GM23338 (cell line): ENCODE measurements at regions not wholly inside any gene's neighbourhood (a gene's known extent, or its start where the extent isn't known, plus 50 kb on each side); places are given as distances from the start of the nearest gene placed in this dataset.

Source experiments
- ATAC-seq: fragments of 200-7000 bp; cut with Tn5 transposase; 3 replicates; pipeline ENCODE4 v1.9.1; 2020
- DNase-seq: peaks from one replicate; pipeline ENCODE4 v3.0.0-alpha.2; 2015; ENCODE audit warnings: low spot score
- H2AFZ ChIP-seq: fragments of 200-600 bp; sonication (generic); 2 replicates; pipeline ENCODE4 v1.8.0; 2016; ENCODE audit warnings: antibody characterized with exemption, mild to moderate bottlenecking, moderate library complexity
- H3F3A ChIP-seq: fragments of 200-600 bp; sonication (generic); replicated peaks from 2 replicates; pipeline ENCODE4 v1.8.0; 2017; ENCODE audit warnings: antibody characterized with exemption, mixed run types, low read depth
- H3K27ac ChIP-seq: fragments of 200-600 bp; sonication (generic); 2 replicates; pipeline ENCODE4 v1.6.1; 2016; ENCODE audit warnings: low read depth
- H3K27me3 ChIP-seq: fragments of 200-600 bp; sonication (generic); 2 replicates; pipeline ENCODE4 v1.8.0; 2016; ENCODE audit warnings: mild to moderate bottlenecking, mixed run types, moderate library complexity; ENCODE audit not compliant: insufficient read depth
- H3K36me3 ChIP-seq: fragments of 200-600 bp; sonication (generic); 2 replicates; pipeline ENCODE4 v1.8.0; 2016; ENCODE audit warnings: mild to moderate bottlenecking; ENCODE audit not compliant: insufficient read depth
- H3K4me1 ChIP-seq: fragments of 200-600 bp; sonication (generic); 2 replicates; pipeline ENCODE4 v1.8.0; 2016; ENCODE audit warnings: mild to moderate bottlenecking, moderate library complexity; ENCODE audit not compliant: insufficient read depth
- H3K4me2 ChIP-seq: fragments of 200-600 bp; sonication (generic); 2 replicates; pipeline ENCODE4 v1.7.1; 2017; ENCODE audit warnings: mixed run types
- H3K4me3 ChIP-seq: fragments of 200-600 bp; sonication (generic); 2 replicates; pipeline ENCODE4 v1.6.1; 2016; ENCODE audit warnings: mixed run types
- H3K79me2 ChIP-seq: fragments of 200-600 bp; sonication (generic); replicated peaks from 2 replicates; pipeline ENCODE4 v1.8.0; 2017; ENCODE audit warnings: mild to moderate bottlenecking; ENCODE audit not compliant: insufficient read depth
- H3K9me2 ChIP-seq: fragments of 200-600 bp; sonication (generic); 2 replicates; pipeline ENCODE4 v1.8.0; 2017; ENCODE audit not compliant: insufficient read depth
- H4K20me1 ChIP-seq: fragments of 200-600 bp; sonication (generic); replicated peaks from 2 replicates; pipeline ENCODE4 v1.8.0; 2017; ENCODE audit warnings: mild to moderate bottlenecking; ENCODE audit not compliant: insufficient read depth
- H3K27ac Mint-ChIP-seq: 2 replicates; pipeline ENCODE4 v1.8.0; 2020; ENCODE audit warnings: inconsistent platforms, mild to moderate bottlenecking, moderate library complexity, mixed read lengths
- H3K27me3 Mint-ChIP-seq: 3 replicates; pipeline ENCODE4 v1.8.0; 2022; ENCODE audit warnings: low read depth, mild to moderate bottlenecking, moderate library complexity, mixed read lengths, inconsistent platforms; ENCODE audit not compliant: insufficient read depth, poor library complexity
- H3K36me3 Mint-ChIP-seq: 3 replicates; pipeline ENCODE4 v1.8.0; 2021; ENCODE audit warnings: low read depth, mild to moderate bottlenecking, inconsistent platforms, moderate library complexity, mixed read lengths
- H3K4me1 Mint-ChIP-seq: 3 replicates; pipeline ENCODE4 v1.8.0; 2020; ENCODE audit warnings: mild to moderate bottlenecking, inconsistent platforms, mixed read lengths
- H3K4me3 Mint-ChIP-seq: 3 replicates; pipeline ENCODE4 v1.8.0; 2021; ENCODE audit warnings: moderate library complexity, mild to moderate bottlenecking, inconsistent platforms, mixed read lengths
- H3K9me3 Mint-ChIP-seq: 3 replicates; pipeline ENCODE4 v1.8.0; 2020; ENCODE audit warnings: moderate library complexity, mild to moderate bottlenecking, inconsistent platforms, mixed read lengths
- CREB1 ChIP-seq: fragments of 250-450 bp; sonication (Bioruptor Pico); IDR thresholded peaks from 2 replicates; pipeline ENCODE4 v1.5.0; 2020; ENCODE audit warnings: low read depth, mild to moderate bottlenecking, moderate library complexity
- ETS1 ChIP-seq: IDR thresholded peaks from 2 replicates; pipeline ENCODE4 v1.6.1; 2016; ENCODE audit warnings: antibody characterized with exemption
- EZH2 ChIP-seq: fragments of 200-600 bp; sonication (generic); IDR thresholded peaks from one replicate; pipeline ENCODE4 v1.8.0; 2017; ENCODE audit warnings: antibody characterized with exemption, mild to moderate bottlenecking, low read depth; ENCODE audit not compliant: unreplicated experiment
- EZH2phosphoT487 ChIP-seq: fragments of 200-600 bp; sonication (generic); IDR thresholded peaks from one replicate; pipeline ENCODE4 v1.8.1; 2018; ENCODE audit warnings: antibody characterized with exemption; ENCODE audit not compliant: unreplicated experiment
- JUNB ChIP-seq: IDR thresholded peaks from one replicate; pipeline ENCODE4 v1.6.1; 2016; ENCODE audit warnings: antibody characterized with exemption; ENCODE audit not compliant: unreplicated experiment
- NANOG ChIP-seq: IDR thresholded peaks from 2 replicates; pipeline ENCODE4 v1.6.1; 2016; ENCODE audit warnings: antibody characterized with exemption, borderline replicate concordance
- POLR2AphosphoS5 ChIP-seq: IDR thresholded peaks from 2 replicates; pipeline ENCODE4 v1.6.1; 2016; ENCODE audit warnings: antibody characterized with exemption, low read depth
- STAT1 ChIP-seq: IDR thresholded peaks from one replicate; pipeline ENCODE4 v1.6.1; 2016; ENCODE audit warnings: antibody characterized with exemption; ENCODE audit not compliant: unreplicated experiment
- ZNF114 ChIP-seq: fragments of 250-450 bp; sonication (Bioruptor Pico); IDR thresholded peaks from 2 replicates; pipeline ENCODE4 v1.5.0; 2020; ENCODE audit warnings: mild to moderate bottlenecking, moderate library complexity
- ZNF331 ChIP-seq: fragments of 250-450 bp; sonication (Bioruptor Pico); IDR thresholded peaks from 2 replicates; pipeline ENCODE4 v1.5.0; 2020; ENCODE audit warnings: low read depth, mild to moderate bottlenecking, moderate library complexity
- TF ChIP-seq, protein P1 (sequence below): IDR thresholded peaks from one replicate; pipeline ENCODE4 v1.6.1; 2018; ENCODE audit warnings: antibody characterized with exemption; ENCODE audit not compliant: unreplicated experiment
- TF ChIP-seq, protein P2 (sequence below), 2 experiments: fragments of 200-600 bp in 1 of 2; sonication (generic) in 1 of 2; conservative IDR thresholded peaks; 2 replicates each; pipeline versions ENCODE4 v1.5.1 to v1.6.1; 2016 to 2017; ENCODE audit warnings: antibody characterized with exemption in 2 of 2, low read depth in 2 of 2, mild to moderate bottlenecking in 2 of 2, moderate library complexity in 1 of 2

DNA sequence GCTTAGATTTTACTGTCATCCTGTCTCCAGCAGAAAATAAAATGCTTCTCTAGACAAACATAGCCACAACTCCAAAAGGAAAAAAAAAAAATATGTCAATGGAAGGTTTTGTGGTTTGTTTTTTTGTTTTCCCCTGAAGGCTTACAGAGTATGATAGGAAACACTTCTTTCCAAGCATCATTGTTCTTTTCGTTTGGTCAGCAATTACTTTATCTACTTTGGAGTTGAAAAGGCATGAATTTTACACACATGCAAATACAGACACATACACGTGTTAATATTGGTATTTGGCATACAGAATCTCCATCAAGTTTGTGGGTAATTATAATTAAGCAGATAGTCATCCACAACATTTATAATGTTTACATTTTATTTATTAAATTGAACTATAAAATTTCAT is 496.9 kb upstream of the MBL2 start (continued):
- TF ChIP-seq, protein P1, sequence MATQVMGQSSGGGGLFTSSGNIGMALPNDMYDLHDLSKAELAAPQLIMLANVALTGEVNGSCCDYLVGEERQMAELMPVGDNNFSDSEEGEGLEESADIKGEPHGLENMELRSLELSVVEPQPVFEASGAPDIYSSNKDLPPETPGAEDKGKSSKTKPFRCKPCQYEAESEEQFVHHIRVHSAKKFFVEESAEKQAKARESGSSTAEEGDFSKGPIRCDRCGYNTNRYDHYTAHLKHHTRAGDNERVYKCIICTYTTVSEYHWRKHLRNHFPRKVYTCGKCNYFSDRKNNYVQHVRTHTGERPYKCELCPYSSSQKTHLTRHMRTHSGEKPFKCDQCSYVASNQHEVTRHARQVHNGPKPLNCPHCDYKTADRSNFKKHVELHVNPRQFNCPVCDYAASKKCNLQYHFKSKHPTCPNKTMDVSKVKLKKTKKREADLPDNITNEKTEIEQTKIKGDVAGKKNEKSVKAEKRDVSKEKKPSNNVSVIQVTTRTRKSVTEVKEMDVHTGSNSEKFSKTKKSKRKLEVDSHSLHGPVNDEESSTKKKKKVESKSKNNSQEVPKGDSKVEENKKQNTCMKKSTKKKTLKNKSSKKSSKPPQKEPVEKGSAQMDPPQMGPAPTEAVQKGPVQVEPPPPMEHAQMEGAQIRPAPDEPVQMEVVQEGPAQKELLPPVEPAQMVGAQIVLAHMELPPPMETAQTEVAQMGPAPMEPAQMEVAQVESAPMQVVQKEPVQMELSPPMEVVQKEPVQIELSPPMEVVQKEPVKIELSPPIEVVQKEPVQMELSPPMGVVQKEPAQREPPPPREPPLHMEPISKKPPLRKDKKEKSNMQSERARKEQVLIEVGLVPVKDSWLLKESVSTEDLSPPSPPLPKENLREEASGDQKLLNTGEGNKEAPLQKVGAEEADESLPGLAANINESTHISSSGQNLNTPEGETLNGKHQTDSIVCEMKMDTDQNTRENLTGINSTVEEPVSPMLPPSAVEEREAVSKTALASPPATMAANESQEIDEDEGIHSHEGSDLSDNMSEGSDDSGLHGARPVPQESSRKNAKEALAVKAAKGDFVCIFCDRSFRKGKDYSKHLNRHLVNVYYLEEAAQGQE = no peak
- TF ChIP-seq ZNF331 = no peak
- TF ChIP-seq ZNF114 (CRISPR knock-in tag) = no peak
- TF ChIP-seq EZH2 = no peak
- no peak for TF ChIP-seq NANOG
- TF ChIP-seq EZH2phosphoT487 = no peak
- TF ChIP-seq STAT1 = no peak
- no peak for TF ChIP-seq ETS1
- TF ChIP-seq, protein P2, sequence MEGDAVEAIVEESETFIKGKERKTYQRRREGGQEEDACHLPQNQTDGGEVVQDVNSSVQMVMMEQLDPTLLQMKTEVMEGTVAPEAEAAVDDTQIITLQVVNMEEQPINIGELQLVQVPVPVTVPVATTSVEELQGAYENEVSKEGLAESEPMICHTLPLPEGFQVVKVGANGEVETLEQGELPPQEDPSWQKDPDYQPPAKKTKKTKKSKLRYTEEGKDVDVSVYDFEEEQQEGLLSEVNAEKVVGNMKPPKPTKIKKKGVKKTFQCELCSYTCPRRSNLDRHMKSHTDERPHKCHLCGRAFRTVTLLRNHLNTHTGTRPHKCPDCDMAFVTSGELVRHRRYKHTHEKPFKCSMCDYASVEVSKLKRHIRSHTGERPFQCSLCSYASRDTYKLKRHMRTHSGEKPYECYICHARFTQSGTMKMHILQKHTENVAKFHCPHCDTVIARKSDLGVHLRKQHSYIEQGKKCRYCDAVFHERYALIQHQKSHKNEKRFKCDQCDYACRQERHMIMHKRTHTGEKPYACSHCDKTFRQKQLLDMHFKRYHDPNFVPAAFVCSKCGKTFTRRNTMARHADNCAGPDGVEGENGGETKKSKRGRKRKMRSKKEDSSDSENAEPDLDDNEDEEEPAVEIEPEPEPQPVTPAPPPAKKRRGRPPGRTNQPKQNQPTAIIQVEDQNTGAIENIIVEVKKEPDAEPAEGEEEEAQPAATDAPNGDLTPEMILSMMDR (conservative IDR thresholded peaks at IDR 0.05; ENCODE audit: low read depth in 2 of 2) = no peak
- TF ChIP-seq CREB1 (CRISPR knock-in tag) = no peak

- peaks cover 9% of the 10 kb centered on the region; the same call in 2 of the 3 replicates for H3K9me3 Mint-ChIP-seq
- Histone ChIP-seq H2AFZ (no peak overlapping the region), H3K27me3 (no peaks in the 10 kb centered on the region), H3K9me2 (no peaks in the 10 kb centered on the region; the same call in 1 of the 2 replicates), H3K4me3 (no peak overlapping the region), H3K79me2 (no peaks in the 10 kb centered on the region), H3K4me2 (no peak overlapping the region), H3K27ac (no peak overlapping the region), H3K36me3 (no peaks in the 10 kb centered on the region), H3F3A (no peaks in the 10 kb centered on the region), H4K20me1 (no peaks in the 10 kb centered on the region), H3K4me1 (peaks cover 5% of the 10 kb centered on the region; the same call in 1 of the 2 replicates)
- no peak for DNase-seq
- H3K4me3 Mint-ChIP-seq = no peak overlapping the region
- ATAC-seq = no peak
- H3K27me3 Mint-ChIP-seq = peaks cover 1% of the 10 kb centered on the region
- H3K36me3 Mint-ChIP-seq = peaks cover 14% of the 10 kb centered on the region
- no peak overlapping the region for H3K27ac Mint-ChIP-seq
- H3K4me1 Mint-ChIP-seq = peaks cover 13% of the 10 kb centered on the region; the same call in 2 of the 3 replicates
- TF ChIP-seq POLR2AphosphoS5 = no peak
- no peak for TF ChIP-seq EZH2phosphoT487
- TF ChIP-seq EZH2 = no peak
- TF ChIP-seq ZNF114 (CRISPR knock-in tag) = no peak
- TF ChIP-seq STAT1 = no peak
- TF ChIP-seq CREB1 (CRISPR knock-in tag) = no peak
- TF ChIP-seq, protein P1 = no peak
- no peak for TF ChIP-seq ETS1
- TF ChIP-seq ZNF331 = no peak
- no peak for TF ChIP-seq NANOG
- TF ChIP-seq, protein P2 (conservative IDR thresholded peaks at IDR 0.05; ENCODE audit: low read depth in 2 of 2) = no peak
- no peak for TF ChIP-seq JUNB
These were observed 487.6 kb upstream of the MBL2 start for GRCh38 chr10:53260213-53260612.
